ENCODE measurements at regions not wholly inside any gene's neighbourhood (a gene's known extent, or its start where the extent isn't known, plus 50 kb on each side); places are given as distances from the start of the nearest gene placed in this dataset.

DNA sequence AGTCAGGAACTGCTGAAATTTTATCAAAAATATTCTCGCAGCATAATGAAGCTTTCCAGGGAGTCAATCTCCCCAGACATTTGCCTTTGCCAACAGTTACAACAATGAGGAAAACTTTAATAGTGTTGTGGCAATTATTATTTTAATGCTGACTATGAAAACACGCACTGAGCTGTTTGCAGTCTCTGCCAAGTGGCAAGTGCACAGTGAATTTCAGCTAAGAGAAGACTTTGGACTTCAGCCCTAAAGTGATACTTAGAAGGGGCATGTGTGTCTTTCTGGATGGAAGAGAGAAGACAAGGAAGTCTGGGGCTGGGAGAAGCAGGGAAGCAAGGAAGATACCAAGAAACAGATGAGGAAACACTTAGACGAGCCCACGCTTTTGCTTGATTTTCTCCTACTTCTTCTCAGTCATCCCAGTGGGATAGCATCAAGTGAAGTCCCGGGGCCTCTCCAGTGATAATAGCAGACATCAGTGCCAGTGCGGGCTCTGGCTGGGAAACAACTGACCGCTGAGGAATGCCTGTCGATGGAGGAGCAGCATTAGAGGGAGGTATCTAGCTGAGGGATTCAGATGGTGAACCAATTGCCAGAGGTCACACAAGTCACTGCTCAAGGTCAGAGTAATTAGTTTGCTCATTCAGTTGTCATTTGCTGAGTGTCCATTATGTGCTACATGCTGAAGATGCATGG, 196.3 kb downstream of the TTLL7 start:
- TF ChIP-seq, protein P1, sequence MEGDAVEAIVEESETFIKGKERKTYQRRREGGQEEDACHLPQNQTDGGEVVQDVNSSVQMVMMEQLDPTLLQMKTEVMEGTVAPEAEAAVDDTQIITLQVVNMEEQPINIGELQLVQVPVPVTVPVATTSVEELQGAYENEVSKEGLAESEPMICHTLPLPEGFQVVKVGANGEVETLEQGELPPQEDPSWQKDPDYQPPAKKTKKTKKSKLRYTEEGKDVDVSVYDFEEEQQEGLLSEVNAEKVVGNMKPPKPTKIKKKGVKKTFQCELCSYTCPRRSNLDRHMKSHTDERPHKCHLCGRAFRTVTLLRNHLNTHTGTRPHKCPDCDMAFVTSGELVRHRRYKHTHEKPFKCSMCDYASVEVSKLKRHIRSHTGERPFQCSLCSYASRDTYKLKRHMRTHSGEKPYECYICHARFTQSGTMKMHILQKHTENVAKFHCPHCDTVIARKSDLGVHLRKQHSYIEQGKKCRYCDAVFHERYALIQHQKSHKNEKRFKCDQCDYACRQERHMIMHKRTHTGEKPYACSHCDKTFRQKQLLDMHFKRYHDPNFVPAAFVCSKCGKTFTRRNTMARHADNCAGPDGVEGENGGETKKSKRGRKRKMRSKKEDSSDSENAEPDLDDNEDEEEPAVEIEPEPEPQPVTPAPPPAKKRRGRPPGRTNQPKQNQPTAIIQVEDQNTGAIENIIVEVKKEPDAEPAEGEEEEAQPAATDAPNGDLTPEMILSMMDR (conservative IDR thresholded peaks at IDR 0.05; ENCODE audit: control insufficient read depth, insufficient read depth, low read depth, low read length), result no peak
- H3K4me3 ChIP-seq (ENCODE audit: control insufficient read depth, low read depth, low read length), result no peak overlapping the region
- no peak for DNase-seq (ENCODE audit: low read depth)

DNA sequence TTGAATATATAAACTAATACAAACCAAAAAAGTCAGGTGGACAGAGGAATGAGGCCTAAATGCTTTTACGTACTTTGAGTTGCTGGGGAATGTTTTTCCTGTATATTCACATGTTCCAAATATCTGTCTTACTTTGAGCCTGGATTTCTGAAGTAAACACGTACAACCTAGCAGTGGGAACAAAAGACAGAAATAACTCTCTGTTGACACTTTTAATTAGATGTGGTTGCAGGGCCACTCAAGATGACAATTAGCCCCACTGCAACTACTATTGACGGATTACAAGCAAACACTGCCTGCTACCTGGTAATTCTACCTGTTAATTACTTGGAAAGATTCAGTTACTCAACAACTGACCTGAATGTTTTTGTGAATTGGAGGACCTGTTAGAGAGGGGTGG, 196.9 kb downstream of the TTLL7 start:
- TF ChIP-seq, protein P1 (conservative IDR thresholded peaks at IDR 0.05; ENCODE audit: control insufficient read depth, insufficient read depth, low read depth, low read length), result no peak

DNA sequence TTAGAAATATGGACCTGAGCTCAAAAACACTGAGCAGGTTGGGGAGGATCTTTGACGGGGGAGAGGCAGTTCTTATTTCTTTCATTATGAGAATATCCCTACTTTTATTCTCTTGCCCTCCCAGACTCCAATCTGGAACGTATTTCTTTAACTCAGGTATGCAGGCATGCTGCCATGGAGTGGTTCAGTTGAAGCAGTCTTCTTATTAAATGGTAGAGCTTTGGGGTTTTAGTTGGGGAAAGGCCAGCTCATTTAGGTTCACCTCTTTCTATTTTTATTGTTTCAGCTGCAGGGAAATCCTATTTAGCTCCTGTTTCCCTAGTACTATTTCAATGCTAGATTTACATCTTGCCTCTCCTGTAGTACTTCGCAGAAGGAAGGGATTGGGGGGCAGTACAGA, 198.9 kb downstream of the TTLL7 start:
- TF ChIP-seq, protein P1 (conservative IDR thresholded peaks at IDR 0.05; ENCODE audit: control insufficient read depth, insufficient read depth, low read depth, low read length), result no peak
- H3K4me3 ChIP-seq (ENCODE audit: control insufficient read depth, low read depth, low read length), result no peak overlapping the region
- no peak for DNase-seq (ENCODE audit: low read depth)

More for the DNA sequence above, 196.9 kb downstream of the TTLL7 start:
- DNase-seq (ENCODE audit: low read depth), result no peak
- no peak overlapping the region for H3K4me3 ChIP-seq (ENCODE audit: control insufficient read depth, low read depth, low read length)

DNA sequence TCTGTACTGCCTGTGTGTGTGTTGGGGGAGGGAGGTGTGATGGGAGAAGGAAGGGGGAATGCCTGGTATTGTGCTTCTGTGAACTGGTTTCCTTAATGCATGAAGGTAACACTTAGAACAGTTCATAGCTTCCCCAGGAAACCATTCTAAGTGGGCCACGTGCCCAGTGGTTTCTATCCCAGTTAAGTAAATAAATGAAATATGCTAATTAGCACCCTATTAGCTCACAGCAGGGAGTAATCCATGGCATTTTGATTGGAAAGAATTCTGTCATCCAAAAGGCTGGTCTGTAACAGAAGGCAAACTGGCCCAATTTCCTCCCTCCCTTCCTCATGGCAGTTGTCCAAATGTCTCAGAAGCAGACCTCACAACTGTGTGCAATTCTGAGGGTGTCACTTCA, 199.3 kb downstream of the TTLL7 start:
- no peak for DNase-seq (ENCODE audit: low read depth)
- no peak overlapping the region for H3K4me3 ChIP-seq (ENCODE audit: control insufficient read depth, low read depth, low read length)
- TF ChIP-seq, protein P1 (conservative IDR thresholded peaks at IDR 0.05; ENCODE audit: control insufficient read depth, insufficient read depth, low read depth, low read length), result no peak

DNA sequence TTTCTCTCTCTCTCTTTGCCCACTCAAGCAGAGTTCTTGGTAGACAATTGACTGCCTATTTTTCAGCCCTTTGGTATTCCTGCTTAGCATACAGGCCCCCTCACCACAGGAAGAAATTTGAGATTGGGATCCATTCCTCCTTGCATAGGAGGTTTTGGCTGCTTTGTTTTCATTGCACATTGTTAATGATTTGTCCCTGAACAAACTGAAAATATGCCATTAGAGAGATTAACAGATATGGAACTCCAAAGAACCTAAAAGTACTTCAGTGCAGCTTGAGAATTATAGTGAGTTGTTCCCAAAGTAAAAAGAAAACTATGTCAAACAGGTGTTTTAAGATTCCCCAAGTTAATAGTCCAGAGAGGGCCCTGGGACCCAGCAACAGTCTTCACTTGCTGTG, 200.0 kb downstream of the TTLL7 start:
- DNase-seq (ENCODE audit: low read depth), result no peak
- H3K4me3 ChIP-seq (ENCODE audit: control insufficient read depth, low read depth, low read length), result no peak overlapping the region

DNA sequence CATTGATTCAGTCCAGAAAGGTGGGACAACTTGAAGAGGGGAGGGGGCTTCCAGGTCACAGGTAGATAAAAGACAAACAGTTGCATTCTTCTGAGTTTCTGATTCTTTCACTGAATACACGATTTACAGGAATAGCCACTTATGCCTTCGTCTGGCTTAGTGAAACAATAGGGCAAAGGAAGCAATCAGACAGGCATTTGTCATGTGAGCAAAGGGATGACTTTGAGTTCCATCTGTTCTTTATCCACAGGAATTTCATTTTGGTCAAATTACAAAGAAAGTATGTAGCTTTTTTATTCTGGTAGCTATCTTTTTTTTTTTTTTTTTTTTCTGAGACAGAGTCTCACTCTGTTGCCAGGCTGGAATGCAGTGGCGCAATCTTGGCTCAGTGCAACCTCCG, 202.5 kb downstream of the TTLL7 start:
- no peak overlapping the region for H3K4me3 ChIP-seq (ENCODE audit: control insufficient read depth, low read depth, low read length)
- peak; percentile 16 for DNase-seq (ENCODE audit: low read depth)
- TF ChIP-seq, protein P1 (conservative IDR thresholded peaks at IDR 0.05; ENCODE audit: control insufficient read depth, insufficient read depth, low read depth, low read length), result no peak

More for the DNA sequence above, 200.0 kb downstream of the TTLL7 start:
- TF ChIP-seq, protein P1 (conservative IDR thresholded peaks at IDR 0.05; ENCODE audit: control insufficient read depth, insufficient read depth, low read depth, low read length), result no peak
